ENCODE measurements at regions not wholly inside any gene's neighbourhood (a gene's known extent, or its start where the extent isn't known, plus 50 kb on each side); places are given as distances from the start of the nearest gene placed in this dataset.
"Not testable (repeated sequence)": the region's sequence is repeated elsewhere in the genome, so short reads cannot be mapped to it uniquely, and the experiment has no call there.

- no peak for DNase-seq (ENCODE audit: low spot score)
These were observed 176.1 kb upstream of the PFKP start for GRCh38 chr10:2891073-2891769.

GRCh38 chr10:2890093-2890492 lies 177.3 kb upstream of the PFKP start:
- no peak for DNase-seq (ENCODE audit: low spot score)

DNA sequence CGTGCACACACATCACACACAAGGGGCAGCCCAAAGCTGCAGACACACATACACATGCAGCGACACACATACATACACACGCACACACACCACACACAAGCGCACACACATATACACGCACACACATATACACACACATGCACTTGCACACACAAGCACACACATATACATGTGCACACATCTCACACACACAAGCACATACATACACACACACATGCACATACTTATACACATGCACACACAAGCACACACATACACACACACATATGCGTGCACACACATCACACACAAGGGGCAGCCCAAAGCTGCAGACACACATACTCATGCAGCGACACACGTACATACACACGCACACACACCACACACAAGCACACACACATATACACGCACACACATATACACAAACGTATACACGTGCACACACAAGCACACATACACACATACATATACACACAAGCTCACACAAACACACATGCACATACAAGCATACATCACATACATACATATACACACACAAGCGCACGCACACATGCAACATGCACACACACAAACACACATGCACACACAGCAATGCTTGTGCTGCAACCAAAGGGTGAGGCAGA lies 178.8 kb upstream of the PFKP start:
- DNase-seq (ENCODE audit: low spot score): no peak

DNA sequence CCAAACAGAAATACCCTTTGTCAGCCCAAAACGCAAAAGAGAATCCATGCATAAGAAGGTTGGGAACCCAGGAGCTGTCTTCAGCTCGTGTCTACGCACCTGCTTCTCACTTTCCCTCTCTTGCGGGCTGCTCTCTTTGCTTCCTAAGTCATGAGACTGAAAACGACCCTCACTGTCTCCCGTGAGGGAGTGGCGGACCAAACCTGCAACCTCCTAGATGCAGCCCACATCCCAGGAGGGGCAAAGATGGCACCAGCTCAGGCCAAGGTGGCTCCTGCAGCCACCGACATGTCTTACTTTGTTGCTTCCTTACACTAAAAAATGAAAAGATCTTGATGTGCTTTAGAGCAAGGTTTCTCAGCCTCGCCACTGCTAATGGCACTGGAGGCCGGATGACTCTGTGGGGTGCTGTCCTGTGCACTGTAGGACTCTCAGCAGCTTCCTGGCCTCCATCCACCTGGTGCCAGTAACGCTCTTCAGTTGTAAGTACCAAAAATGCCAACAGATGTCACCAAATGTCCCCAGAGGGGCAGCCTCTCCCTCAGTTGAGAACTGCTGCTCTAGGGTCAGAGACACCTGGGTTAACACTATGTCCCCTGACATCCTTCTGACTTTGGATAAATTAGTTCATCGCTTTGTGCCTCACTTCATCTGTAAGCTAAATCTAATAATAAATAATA lies 179.8 kb upstream of the PFKP start:
- no peak for DNase-seq (ENCODE audit: low spot score)

- no peak for DNase-seq (ENCODE audit: low spot score)
These were observed 180.7 kb upstream of the PFKP start for GRCh38 chr10:2886662-2887061.

GRCh38 chr10:2885288-2886278 lies 181.8 kb upstream of the PFKP start:
- DNase-seq (ENCODE audit: low spot score): no peak

DNA sequence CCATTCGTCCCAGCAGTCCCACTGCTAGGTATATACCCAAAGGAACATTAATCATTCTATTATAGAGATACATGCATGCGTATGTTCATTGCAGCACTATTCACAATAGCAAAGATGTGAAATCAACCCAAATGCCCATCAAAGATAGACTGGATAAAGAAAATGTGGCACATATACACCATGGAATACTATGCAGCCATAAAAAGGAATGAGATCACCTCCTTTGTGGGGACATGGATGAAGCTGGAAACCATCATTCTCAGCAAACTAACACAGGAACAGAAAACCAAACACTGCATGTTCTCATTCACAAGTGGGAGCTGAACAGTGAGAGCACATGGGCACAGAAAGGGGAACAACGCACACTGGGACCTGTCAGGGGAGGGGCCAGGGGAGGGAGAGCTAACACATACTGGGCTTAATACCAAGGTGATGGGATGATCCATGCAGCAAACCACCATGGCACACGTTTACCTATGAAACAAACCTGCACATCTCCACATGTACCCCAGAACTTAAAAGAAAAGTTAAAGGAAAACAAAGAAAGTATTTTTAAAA lies 183.3 kb upstream of the PFKP start:
- not testable (repeated sequence) for DNase-seq (ENCODE audit: low spot score)

DNA sequence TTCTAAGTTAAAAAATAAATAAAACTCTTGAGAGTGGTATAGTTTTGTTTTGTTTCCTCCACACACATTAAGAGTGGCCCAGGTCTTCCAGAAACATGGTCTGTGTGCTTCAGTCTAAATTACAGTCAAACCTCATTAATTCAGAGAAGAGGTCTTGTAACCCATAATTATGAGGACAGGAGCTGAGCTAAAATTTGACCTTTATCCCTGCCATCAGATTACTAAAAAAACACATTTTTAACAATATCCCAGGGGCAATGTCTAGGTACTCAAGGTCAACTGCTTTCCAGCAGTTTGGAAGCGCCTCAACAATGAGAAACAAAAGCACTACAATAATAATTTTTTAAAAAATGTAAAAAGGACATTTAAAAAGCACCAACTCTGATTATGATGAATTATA lies 184.1 kb upstream of the PFKP start:
- no peak for DNase-seq (ENCODE audit: low spot score)

DNA sequence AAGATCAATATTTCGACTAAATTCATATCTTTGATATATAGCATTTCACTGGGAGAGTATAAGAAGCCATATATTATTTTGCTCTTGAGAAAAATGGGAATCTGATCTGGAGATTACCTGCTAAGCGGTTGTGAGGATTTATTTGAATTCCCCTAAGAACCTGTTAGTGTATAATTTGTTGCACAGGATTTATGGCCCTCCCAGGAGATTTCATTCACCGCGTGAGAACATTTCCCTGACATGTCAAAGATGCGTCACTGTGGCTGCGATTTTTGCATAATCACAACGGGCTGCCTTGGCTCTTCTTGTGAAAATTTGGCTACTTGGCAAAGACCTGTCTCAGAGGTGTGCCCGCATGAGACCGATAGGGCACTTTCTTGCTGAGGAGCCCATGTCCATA lies 184.7 kb upstream of the PFKP start:
- DNase-seq (ENCODE audit: low spot score): no peak

GRCh38 chr10:2881720-2882620 lies 185.4 kb upstream of the PFKP start:
- no peak for DNase-seq (ENCODE audit: low spot score)

- DNase-seq (ENCODE audit: low spot score): not testable (repeated sequence)
These were observed 187.3 kb upstream of the PFKP start for GRCh38 chr10:2880050-2880449.

- no peak for DNase-seq (ENCODE audit: low spot score)
These were observed 188.5 kb upstream of the PFKP start for GRCh38 chr10:2878818-2879217.

DNA sequence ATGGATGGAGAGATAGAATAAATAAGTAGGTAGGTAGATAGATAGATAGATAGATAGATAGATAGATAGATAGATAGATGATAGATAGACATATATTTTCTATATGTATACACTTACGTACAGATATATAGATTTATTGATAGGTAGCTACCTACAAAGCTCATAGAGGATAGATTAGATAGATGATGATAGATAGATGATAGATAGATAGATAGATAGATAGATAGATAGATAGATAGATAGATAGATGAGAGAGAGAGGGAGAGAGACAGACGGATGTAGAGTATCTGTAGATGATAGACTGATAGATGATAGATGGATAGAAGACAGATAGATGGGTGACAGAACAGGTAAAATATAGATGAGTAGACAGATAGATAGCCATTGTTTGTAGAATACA lies 191.3 kb upstream of the PFKP start:
- no peak for DNase-seq (ENCODE audit: low spot score)

- DNase-seq (ENCODE audit: low spot score): no peak
These were observed 192.4 kb upstream of the PFKP start for GRCh38 chr10:2874963-2875362.

GRCh38 chr10:2873769-2874168 lies 193.6 kb upstream of the PFKP start:
- DNase-seq (ENCODE audit: low spot score): no peak

DNA sequence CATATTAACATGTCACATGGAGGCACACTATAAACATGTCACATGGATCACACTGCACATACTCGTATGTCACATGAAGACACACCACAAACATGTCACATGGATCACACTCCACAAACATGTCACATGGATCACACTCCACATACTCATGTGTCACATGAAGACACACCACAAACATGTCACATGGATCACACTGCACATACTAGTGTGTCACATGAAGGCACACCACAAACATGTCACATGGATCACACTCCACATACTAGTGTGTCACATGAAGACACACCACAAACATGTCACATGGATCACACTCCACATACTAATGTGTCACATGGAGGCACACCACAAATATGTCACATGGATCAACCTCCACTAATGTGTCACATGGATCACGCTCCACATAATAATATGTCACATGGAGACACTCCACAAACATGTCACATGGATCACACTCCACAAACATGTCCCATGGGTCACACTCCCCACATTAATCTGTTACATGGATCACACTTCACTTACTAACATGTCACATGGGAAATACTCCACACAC lies 195.6 kb upstream of the PFKP start:
- DNase-seq (ENCODE audit: low spot score): no peak

DNA sequence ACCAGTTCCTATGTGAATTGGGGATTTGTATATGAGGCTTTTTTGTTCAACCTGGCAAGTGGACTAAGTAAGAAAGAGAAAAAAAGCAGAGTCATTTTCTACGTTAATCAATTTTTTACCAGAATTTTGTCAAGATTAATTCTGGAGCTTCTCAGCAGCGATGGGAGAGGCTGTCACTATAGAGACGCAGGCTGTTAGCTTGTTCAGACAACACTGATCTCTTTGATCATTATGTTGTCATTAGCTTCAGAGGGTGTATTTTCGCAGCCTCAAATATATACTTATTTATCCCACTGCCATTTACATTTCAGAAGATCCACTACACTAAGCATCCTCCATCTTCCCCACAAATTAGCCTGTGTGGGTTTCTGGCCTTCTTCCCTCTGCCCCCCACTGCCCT lies 196.7 kb upstream of the PFKP start:
- DNase-seq (ENCODE audit: low spot score): no peak

GRCh38 chr10:2867788-2868299 lies 199.5 kb upstream of the PFKP start:
- DNase-seq (ENCODE audit: low spot score): no peak

DNA sequence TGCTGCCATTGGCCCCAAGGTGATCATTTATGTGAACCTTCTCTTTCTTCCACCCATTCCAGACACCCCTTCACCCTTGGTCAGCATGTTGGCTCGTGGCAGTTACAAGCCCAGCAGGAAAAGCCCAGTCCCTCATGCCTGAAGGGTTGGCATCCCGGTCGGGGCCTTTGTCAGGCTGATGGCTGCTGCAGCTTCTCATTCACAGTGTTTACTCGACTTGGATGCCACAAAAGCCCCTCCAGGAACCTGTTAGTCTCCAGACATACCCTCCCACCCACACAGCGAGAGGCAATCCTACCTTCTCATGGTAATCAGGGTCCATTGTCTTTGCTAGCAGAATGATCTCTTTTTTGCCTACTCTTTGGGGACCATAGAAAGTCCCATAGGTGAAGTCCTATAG lies 200.8 kb upstream of the PFKP start:
- no peak for DNase-seq (ENCODE audit: low spot score)

- DNase-seq (ENCODE audit: low spot score): no peak
These were observed 205.6 kb upstream of the PFKP start for GRCh38 chr10:2861632-2862210.

Data from activated CD4-positive, alpha-beta T cell treated with anti-CD3 and anti-CD28 coated beads, Interleukin-2, Interleukin-4, amounts not matched to agents 100 ng/mL and 50 ng/mL, durations not matched to agents 16 hours and 8 hours (primary cell).